ENCODE measurements at regions not wholly inside any gene's neighbourhood (a gene's known extent, or its start where the extent isn't known, plus 50 kb on each side); places are given as distances from the start of the nearest gene placed in this dataset.
A peak's percentile ranks its signal among the peaks of the same experiment; 100 is the strongest.

DNA sequence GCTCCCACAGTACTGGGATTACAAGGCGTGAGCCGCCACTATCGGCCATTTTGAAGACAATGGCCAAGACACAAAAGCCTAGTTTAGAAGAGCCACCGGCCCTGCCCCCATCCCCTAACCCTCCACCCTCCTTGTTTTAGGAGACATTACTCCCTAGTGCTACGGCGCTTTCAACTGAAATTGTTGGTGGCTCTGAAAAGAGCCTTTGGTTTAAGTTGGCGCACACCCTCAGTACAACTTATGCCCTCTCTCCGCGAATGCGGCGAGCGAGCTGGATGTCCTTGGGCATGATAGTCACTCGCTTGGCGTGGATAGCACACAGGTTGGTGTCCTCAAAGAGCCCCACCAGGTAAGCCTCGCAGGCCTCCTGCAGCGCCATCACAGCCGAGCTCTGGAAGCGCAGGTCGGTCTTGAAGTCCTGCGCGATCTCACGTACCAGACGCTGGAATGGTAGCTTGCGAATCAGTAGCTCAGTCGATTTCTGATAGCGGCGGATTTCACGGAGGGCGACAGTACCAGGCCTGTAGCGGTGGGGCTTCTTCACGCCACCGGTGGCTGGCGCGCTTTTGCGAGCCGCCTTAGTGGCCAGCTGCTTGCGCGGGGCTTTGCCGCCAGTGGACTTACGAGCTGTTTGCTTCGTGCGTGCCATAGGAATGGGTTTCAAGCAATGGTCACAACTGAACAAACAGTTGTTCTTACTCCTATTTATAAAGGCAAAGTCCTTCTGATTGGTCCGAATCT lies 114.9 kb upstream of the BTN3A2 start:
- peak overlapping the region; percentile 90 for H3K4me3 ChIP-seq
- H3F3A ChIP-seq (replicated peaks; ENCODE audit: low read depth), result peaks cover 5% of the 10 kb centered on the region; the same call in 1 of the 2 replicates
- peaks cover 7% of the 10 kb centered on the region for H4K20me1 ChIP-seq (replicated peaks; ENCODE audit: insufficient read depth)
- peak overlapping the region; percentile 93 for H3K4me3 Mint-ChIP-seq
- H3K27ac Mint-ChIP-seq, result peak overlapping the region; percentile 97
- H3K79me2 ChIP-seq (replicated peaks; ENCODE audit: insufficient read depth), result peaks cover 22% of the 10 kb centered on the region
- peak; percentile 68 for ATAC-seq
- peaks cover 3% of the 10 kb centered on the region; the same call in 1 of the 2 replicates for H3K4me1 ChIP-seq (ENCODE audit: insufficient read depth)
- no peaks in the 10 kb centered on the region for H3K36me3 ChIP-seq (ENCODE audit: insufficient read depth)
- H3K4me1 Mint-ChIP-seq, result peaks cover 25% of the 10 kb centered on the region
- no peaks in the 10 kb centered on the region for H3K9me2 ChIP-seq (ENCODE audit: insufficient read depth)
- peaks cover 18% of the 10 kb centered on the region for H3K36me3 Mint-ChIP-seq (ENCODE audit: low read depth)
- no peak overlapping the region for H2AFZ ChIP-seq
- H3K4me2 ChIP-seq, result peak overlapping the region; percentile 76
- H3K9me3 Mint-ChIP-seq, result peaks cover 4% of the 10 kb centered on the region; the same call in 1 of the 3 replicates
- DNase-seq (ENCODE audit: low spot score), result peak; percentile 84
- TF ChIP-seq, protein P1, sequence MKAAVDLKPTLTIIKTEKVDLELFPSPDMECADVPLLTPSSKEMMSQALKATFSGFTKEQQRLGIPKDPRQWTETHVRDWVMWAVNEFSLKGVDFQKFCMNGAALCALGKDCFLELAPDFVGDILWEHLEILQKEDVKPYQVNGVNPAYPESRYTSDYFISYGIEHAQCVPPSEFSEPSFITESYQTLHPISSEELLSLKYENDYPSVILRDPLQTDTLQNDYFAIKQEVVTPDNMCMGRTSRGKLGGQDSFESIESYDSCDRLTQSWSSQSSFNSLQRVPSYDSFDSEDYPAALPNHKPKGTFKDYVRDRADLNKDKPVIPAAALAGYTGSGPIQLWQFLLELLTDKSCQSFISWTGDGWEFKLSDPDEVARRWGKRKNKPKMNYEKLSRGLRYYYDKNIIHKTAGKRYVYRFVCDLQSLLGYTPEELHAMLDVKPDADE (IDR thresholded peaks at IDR 0.05), result peak; percentile 63; the same call in 1 of the 2 replicates
- TF ChIP-seq ZNF114 (CRISPR knock-in tag; IDR thresholded peaks at IDR 0.05) (no peak), POLR2AphosphoS5 (IDR thresholded peaks at IDR 0.05; ENCODE audit: low read depth) (peak; percentile 93), JUNB (IDR thresholded peaks at IDR 0.05; ENCODE audit: unreplicated experiment) (no peak)
- TF ChIP-seq, protein P2, sequence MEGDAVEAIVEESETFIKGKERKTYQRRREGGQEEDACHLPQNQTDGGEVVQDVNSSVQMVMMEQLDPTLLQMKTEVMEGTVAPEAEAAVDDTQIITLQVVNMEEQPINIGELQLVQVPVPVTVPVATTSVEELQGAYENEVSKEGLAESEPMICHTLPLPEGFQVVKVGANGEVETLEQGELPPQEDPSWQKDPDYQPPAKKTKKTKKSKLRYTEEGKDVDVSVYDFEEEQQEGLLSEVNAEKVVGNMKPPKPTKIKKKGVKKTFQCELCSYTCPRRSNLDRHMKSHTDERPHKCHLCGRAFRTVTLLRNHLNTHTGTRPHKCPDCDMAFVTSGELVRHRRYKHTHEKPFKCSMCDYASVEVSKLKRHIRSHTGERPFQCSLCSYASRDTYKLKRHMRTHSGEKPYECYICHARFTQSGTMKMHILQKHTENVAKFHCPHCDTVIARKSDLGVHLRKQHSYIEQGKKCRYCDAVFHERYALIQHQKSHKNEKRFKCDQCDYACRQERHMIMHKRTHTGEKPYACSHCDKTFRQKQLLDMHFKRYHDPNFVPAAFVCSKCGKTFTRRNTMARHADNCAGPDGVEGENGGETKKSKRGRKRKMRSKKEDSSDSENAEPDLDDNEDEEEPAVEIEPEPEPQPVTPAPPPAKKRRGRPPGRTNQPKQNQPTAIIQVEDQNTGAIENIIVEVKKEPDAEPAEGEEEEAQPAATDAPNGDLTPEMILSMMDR (conservative IDR thresholded peaks at IDR 0.05; ENCODE audit: low read depth in 2 of 2), result peak; percentile 28 to 30; a peak in 3 of 4 replicates
- H3K27ac ChIP-seq (ENCODE audit: low read depth), result peak overlapping the region; percentile 100
- H3K27me3 ChIP-seq (ENCODE audit: insufficient read depth), result no peaks in the 10 kb centered on the region
- peaks cover 30% of the 10 kb centered on the region for H3K27me3 Mint-ChIP-seq (ENCODE audit: insufficient read depth, low read depth, poor library complexity)

DNA sequence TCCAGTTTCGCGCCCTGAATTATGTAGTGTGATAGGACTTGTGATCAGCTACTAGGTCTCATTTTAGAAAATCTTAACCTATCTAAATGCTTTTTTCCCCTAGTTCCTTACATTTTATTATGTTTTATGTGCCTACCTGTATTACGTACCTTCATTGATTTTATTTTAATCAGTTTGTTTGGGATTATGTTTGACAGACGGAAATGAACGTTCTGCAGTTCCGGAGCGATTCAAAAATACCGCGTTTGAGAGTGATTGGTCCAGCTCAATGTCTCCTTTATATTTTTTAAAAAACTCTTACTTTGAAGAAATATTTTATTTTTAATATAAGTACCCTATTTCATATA lies 114.3 kb upstream of the BTN3A2 start:
- H3K9me2 ChIP-seq (ENCODE audit: insufficient read depth), result no peaks in the 10 kb centered on the region
- H3K4me2 ChIP-seq, result peak overlapping the region; percentile 76
- peak overlapping the region; percentile 90 for H3K4me3 ChIP-seq
- Mint-ChIP-seq H3K27ac (peak overlapping the region; percentile 97), H3K4me3 (peak overlapping the region; percentile 93), H3K4me1 (peaks cover 24% of the 10 kb centered on the region), H3K36me3 (ENCODE audit: low read depth) (peaks cover 18% of the 10 kb centered on the region), H3K9me3 (peaks cover 4% of the 10 kb centered on the region; the same call in 1 of the 3 replicates), H3K27me3 (ENCODE audit: insufficient read depth, low read depth, poor library complexity) (peaks cover 30% of the 10 kb centered on the region)
- peaks cover 22% of the 10 kb centered on the region for H3K79me2 ChIP-seq (replicated peaks; ENCODE audit: insufficient read depth)
- no peaks in the 10 kb centered on the region for H3K27me3 ChIP-seq (ENCODE audit: insufficient read depth)
- no peak overlapping the region for H2AFZ ChIP-seq
- DNase-seq (ENCODE audit: low spot score) (no peak), ATAC-seq (no peak)
- H3F3A ChIP-seq (replicated peaks; ENCODE audit: low read depth), result peaks cover 5% of the 10 kb centered on the region; the same call in 1 of the 2 replicates
- H4K20me1 ChIP-seq (replicated peaks; ENCODE audit: insufficient read depth), result peaks cover 7% of the 10 kb centered on the region
- no peaks in the 10 kb centered on the region for H3K36me3 ChIP-seq (ENCODE audit: insufficient read depth)
- H3K27ac ChIP-seq (ENCODE audit: low read depth), result peak overlapping the region; percentile 100
- peaks cover 3% of the 10 kb centered on the region; the same call in 1 of the 2 replicates for H3K4me1 ChIP-seq (ENCODE audit: insufficient read depth)
- TF ChIP-seq EZH2 (IDR thresholded peaks at IDR 0.05; ENCODE audit: low read depth, unreplicated experiment) (no peak), NANOG (IDR thresholded peaks at IDR 0.05; ENCODE audit: borderline replicate concordance) (no peak), POLR2AphosphoS5 (IDR thresholded peaks at IDR 0.05; ENCODE audit: low read depth) (no peak), ZNF331 (CRISPR knock-in tag; IDR thresholded peaks at IDR 0.05; ENCODE audit: low read depth) (no peak), JUNB (IDR thresholded peaks at IDR 0.05; ENCODE audit: unreplicated experiment) (no peak), STAT1 (IDR thresholded peaks at IDR 0.05; ENCODE audit: unreplicated experiment) (no peak)
- TF ChIP-seq, protein P3, sequence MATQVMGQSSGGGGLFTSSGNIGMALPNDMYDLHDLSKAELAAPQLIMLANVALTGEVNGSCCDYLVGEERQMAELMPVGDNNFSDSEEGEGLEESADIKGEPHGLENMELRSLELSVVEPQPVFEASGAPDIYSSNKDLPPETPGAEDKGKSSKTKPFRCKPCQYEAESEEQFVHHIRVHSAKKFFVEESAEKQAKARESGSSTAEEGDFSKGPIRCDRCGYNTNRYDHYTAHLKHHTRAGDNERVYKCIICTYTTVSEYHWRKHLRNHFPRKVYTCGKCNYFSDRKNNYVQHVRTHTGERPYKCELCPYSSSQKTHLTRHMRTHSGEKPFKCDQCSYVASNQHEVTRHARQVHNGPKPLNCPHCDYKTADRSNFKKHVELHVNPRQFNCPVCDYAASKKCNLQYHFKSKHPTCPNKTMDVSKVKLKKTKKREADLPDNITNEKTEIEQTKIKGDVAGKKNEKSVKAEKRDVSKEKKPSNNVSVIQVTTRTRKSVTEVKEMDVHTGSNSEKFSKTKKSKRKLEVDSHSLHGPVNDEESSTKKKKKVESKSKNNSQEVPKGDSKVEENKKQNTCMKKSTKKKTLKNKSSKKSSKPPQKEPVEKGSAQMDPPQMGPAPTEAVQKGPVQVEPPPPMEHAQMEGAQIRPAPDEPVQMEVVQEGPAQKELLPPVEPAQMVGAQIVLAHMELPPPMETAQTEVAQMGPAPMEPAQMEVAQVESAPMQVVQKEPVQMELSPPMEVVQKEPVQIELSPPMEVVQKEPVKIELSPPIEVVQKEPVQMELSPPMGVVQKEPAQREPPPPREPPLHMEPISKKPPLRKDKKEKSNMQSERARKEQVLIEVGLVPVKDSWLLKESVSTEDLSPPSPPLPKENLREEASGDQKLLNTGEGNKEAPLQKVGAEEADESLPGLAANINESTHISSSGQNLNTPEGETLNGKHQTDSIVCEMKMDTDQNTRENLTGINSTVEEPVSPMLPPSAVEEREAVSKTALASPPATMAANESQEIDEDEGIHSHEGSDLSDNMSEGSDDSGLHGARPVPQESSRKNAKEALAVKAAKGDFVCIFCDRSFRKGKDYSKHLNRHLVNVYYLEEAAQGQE (IDR thresholded peaks at IDR 0.05; ENCODE audit: unreplicated experiment), result no peak
